IPS-15b (cell line): ENCODE measurements at regions not wholly inside any gene's neighbourhood (a gene's known extent, or its start where the extent isn't known, plus 50 kb on each side); places are given as distances from the start of the nearest gene placed in this dataset.

Experiments used
- H3K27me3 ChIP-seq: one replicate; pipeline ENCODE4 v1.6.1; 2013; ENCODE audit warnings: low read length; ENCODE audit not compliant: control insufficient read depth, insufficient read depth
- H3K36me3 ChIP-seq: one replicate; pipeline ENCODE4 v1.6.1; 2013; ENCODE audit warnings: low read length; ENCODE audit not compliant: control insufficient read depth, insufficient read depth
- H3K4me1 ChIP-seq: one replicate; pipeline ENCODE4 v1.6.1; 2013; ENCODE audit warnings: mild to moderate bottlenecking, low read length; ENCODE audit not compliant: control insufficient read depth, insufficient read depth
- H3K4me3 ChIP-seq: one replicate; pipeline ENCODE4 v1.5.1; 2013; ENCODE audit warnings: low read depth, low read length
- H3K9ac ChIP-seq: one replicate; pipeline ENCODE4 v1.6.1; 2013; ENCODE audit warnings: low read depth, mild to moderate bottlenecking, low read length
- H3K9me3 ChIP-seq: one replicate; pipeline ENCODE4 v1.6.1; 2013; ENCODE audit warnings: mild to moderate bottlenecking, low read length; ENCODE audit not compliant: control insufficient read depth, insufficient read depth

- H3K9ac ChIP-seq: no peak overlapping the region
- H3K27me3 ChIP-seq: no peaks in the 10 kb centered on the region
- H3K4me3 ChIP-seq: no peak overlapping the region
- no peaks in the 10 kb centered on the region for H3K36me3 ChIP-seq
- no peaks in the 10 kb centered on the region for H3K4me1 ChIP-seq
- H3K9me3 ChIP-seq: no peaks in the 10 kb centered on the region
Observed at GRCh38 chr1:72620453-72620852, 338.1 kb upstream of the NEGR1 start.

GRCh38 chr1:72606216-72606810 lies 324.0 kb upstream of the NEGR1 start:
- Histone ChIP-seq H3K9ac (no peak overlapping the region), H3K36me3 (no peaks in the 10 kb centered on the region), H3K27me3 (no peaks in the 10 kb centered on the region), H3K4me1 (peaks cover 8% of the 10 kb centered on the region), H3K9me3 (no peaks in the 10 kb centered on the region), H3K4me3 (no peak overlapping the region)

GRCh38 chr1:72601035-72601674 lies 318.8 kb upstream of the NEGR1 start:
- Histone ChIP-seq H3K9ac (no peak overlapping the region), H3K4me3 (no peak overlapping the region), H3K4me1 (peaks cover 2% of the 10 kb centered on the region), H3K9me3 (no peaks in the 10 kb centered on the region), H3K36me3 (no peaks in the 10 kb centered on the region), H3K27me3 (no peaks in the 10 kb centered on the region)

GRCh38 chr1:72586023-72586685 lies 303.8 kb upstream of the NEGR1 start:
- H3K4me3 ChIP-seq: no peak overlapping the region
- no peak overlapping the region for H3K9ac ChIP-seq

GRCh38 chr1:72579629-72580028 lies 297.3 kb upstream of the NEGR1 start:
- Histone ChIP-seq H3K27me3 (no peaks in the 10 kb centered on the region), H3K4me1 (no peaks in the 10 kb centered on the region), H3K4me3 (no peak overlapping the region), H3K9ac (no peak overlapping the region), H3K36me3 (no peaks in the 10 kb centered on the region), H3K9me3 (no peaks in the 10 kb centered on the region)

More at GRCh38 chr1:72586023-72586685, 303.8 kb upstream of the NEGR1 start:
- no peaks in the 10 kb centered on the region for H3K9me3 ChIP-seq
- no peaks in the 10 kb centered on the region for H3K27me3 ChIP-seq
- H3K4me1 ChIP-seq: no peaks in the 10 kb centered on the region
- H3K36me3 ChIP-seq: no peaks in the 10 kb centered on the region

- no peaks in the 10 kb centered on the region for H3K9me3 ChIP-seq
- no peaks in the 10 kb centered on the region for H3K27me3 ChIP-seq
- peaks cover 5% of the 10 kb centered on the region for H3K4me1 ChIP-seq
- no peak overlapping the region for H3K4me3 ChIP-seq
- H3K9ac ChIP-seq: no peak overlapping the region
- no peaks in the 10 kb centered on the region for H3K36me3 ChIP-seq
Observed at GRCh38 chr1:72570815-72571214, 288.5 kb upstream of the NEGR1 start.

GRCh38 chr1:72568113-72568512 lies 285.8 kb upstream of the NEGR1 start:
- H3K36me3 ChIP-seq: no peaks in the 10 kb centered on the region
- H3K4me3 ChIP-seq: no peak overlapping the region
- no peaks in the 10 kb centered on the region for H3K9me3 ChIP-seq
- peaks cover 5% of the 10 kb centered on the region for H3K4me1 ChIP-seq
- H3K27me3 ChIP-seq: no peaks in the 10 kb centered on the region
- no peak overlapping the region for H3K9ac ChIP-seq

GRCh38 chr1:72567521-72567920 lies 285.2 kb upstream of the NEGR1 start:
- Histone ChIP-seq H3K4me3 (no peak overlapping the region), H3K36me3 (no peaks in the 10 kb centered on the region), H3K4me1 (peaks cover 5% of the 10 kb centered on the region), H3K27me3 (no peaks in the 10 kb centered on the region), H3K9me3 (no peaks in the 10 kb centered on the region), H3K9ac (no peak overlapping the region)

GRCh38 chr1:72564749-72565148 lies 282.4 kb upstream of the NEGR1 start:
- H3K9me3 ChIP-seq: no peaks in the 10 kb centered on the region
- H3K4me3 ChIP-seq: no peak overlapping the region
- H3K9ac ChIP-seq: no peak overlapping the region
- no peaks in the 10 kb centered on the region for H3K27me3 ChIP-seq
- no peaks in the 10 kb centered on the region for H3K36me3 ChIP-seq
- H3K4me1 ChIP-seq: peaks cover 2% of the 10 kb centered on the region

- Histone ChIP-seq H3K4me3 (no peak overlapping the region), H3K9me3 (no peaks in the 10 kb centered on the region), H3K4me1 (no peaks in the 10 kb centered on the region), H3K36me3 (no peaks in the 10 kb centered on the region), H3K9ac (peak overlapping the region; percentile 28), H3K27me3 (no peaks in the 10 kb centered on the region)
Observed at GRCh38 chr1:72557446-72558049, 275.2 kb upstream of the NEGR1 start.

GRCh38 chr1:72547412-72547811 lies 265.1 kb upstream of the NEGR1 start:
- no peaks in the 10 kb centered on the region for H3K36me3 ChIP-seq
- H3K9me3 ChIP-seq: no peaks in the 10 kb centered on the region
- H3K4me3 ChIP-seq: no peak overlapping the region
- no peaks in the 10 kb centered on the region for H3K27me3 ChIP-seq
- H3K4me1 ChIP-seq: peaks cover 12% of the 10 kb centered on the region
- H3K9ac ChIP-seq: no peak overlapping the region

- Histone ChIP-seq H3K9ac (no peak overlapping the region), H3K27me3 (no peaks in the 10 kb centered on the region), H3K9me3 (no peaks in the 10 kb centered on the region), H3K4me3 (no peak overlapping the region), H3K4me1 (no peaks in the 10 kb centered on the region), H3K36me3 (no peaks in the 10 kb centered on the region)
Observed at GRCh38 chr1:72540674-72541073, 258.3 kb upstream of the NEGR1 start.
